GM10266 (cell line): ENCODE measurements at regions not wholly inside any gene's neighbourhood (a gene's known extent, or its start where the extent isn't known, plus 50 kb on each side); places are given as distances from the start of the nearest gene placed in this dataset.
A peak's percentile ranks its signal among the peaks of the same experiment; 100 is the strongest.

Source experiments
- DNase-seq: peaks from one replicate; pipeline ENCODE4 v3.0.0; 2012; ENCODE audit errors: extremely low spot score
- TF ChIP-seq, protein P1 (sequence below): IDR thresholded peaks from 2 replicates; pipeline ENCODE4 v1.5.1; 2012; ENCODE audit warnings: mild to moderate bottlenecking, low read depth; ENCODE audit not compliant: control insufficient read depth, insufficient read depth; ENCODE audit errors: missing control alignments

- DNase-seq, result no peak
- TF ChIP-seq, protein P1, sequence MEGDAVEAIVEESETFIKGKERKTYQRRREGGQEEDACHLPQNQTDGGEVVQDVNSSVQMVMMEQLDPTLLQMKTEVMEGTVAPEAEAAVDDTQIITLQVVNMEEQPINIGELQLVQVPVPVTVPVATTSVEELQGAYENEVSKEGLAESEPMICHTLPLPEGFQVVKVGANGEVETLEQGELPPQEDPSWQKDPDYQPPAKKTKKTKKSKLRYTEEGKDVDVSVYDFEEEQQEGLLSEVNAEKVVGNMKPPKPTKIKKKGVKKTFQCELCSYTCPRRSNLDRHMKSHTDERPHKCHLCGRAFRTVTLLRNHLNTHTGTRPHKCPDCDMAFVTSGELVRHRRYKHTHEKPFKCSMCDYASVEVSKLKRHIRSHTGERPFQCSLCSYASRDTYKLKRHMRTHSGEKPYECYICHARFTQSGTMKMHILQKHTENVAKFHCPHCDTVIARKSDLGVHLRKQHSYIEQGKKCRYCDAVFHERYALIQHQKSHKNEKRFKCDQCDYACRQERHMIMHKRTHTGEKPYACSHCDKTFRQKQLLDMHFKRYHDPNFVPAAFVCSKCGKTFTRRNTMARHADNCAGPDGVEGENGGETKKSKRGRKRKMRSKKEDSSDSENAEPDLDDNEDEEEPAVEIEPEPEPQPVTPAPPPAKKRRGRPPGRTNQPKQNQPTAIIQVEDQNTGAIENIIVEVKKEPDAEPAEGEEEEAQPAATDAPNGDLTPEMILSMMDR, result no peak
Observed at GRCh38 chr2:12169721-12170120, 423.3 kb downstream of the LPIN1 start.

DNA sequence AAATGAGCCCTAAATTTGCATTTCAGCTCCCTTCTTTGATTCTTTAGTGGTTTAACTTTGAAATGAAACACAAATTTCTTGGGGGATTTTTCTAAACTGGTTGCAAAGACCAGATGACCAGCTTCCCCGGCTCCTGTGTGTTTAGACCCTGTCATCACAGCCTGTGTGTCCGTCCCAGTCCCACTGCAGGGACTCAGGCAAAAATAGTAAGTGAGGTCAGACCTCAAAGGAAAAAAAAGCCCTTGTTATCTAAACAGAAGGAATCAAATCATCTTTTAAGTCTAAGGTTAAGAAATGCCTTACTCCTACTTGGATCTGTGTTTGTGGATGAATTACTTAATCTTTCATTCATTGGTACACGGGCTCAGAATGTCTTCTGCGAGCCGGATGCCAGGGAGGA, 423.7 kb downstream of the LPIN1 start:
- TF ChIP-seq, protein P1, result no peak
- no peak for DNase-seq

DNA sequence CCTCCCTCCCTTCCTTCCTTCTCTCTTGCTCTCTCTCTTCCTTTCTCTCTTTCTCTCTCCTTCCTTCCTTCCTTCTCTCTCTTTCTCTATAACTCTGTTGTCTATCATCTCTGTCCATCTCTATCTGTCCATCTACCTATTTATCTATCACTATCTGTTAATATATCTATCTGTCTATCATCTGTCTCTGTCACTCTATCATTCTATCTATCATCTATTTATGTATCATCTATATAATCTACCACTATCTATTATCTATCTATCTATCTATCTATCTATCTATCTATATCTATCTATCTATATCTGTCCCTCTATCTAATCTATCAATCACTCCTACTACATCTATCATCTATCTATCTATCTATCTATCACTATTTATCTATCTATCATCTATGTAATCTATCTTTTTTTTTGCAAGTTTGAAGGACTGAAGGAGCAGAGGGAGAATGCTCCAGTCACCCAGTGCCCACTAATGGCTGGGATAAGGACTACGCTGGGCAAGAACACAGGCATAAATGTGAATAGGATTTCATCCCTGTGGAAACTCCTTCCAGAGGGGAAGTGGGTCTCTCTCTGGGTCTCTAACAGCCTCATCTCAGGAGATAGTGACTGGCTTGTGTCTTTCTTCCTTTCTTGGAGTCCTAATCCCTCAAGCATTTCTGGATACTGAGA, 427.0 kb downstream of the LPIN1 start:
- TF ChIP-seq, protein P1, result no peak
- no peak for DNase-seq

- DNase-seq, result no peak
- TF ChIP-seq, protein P1, result no peak
Observed at GRCh38 chr2:12173943-12174340, 427.5 kb downstream of the LPIN1 start.

DNA sequence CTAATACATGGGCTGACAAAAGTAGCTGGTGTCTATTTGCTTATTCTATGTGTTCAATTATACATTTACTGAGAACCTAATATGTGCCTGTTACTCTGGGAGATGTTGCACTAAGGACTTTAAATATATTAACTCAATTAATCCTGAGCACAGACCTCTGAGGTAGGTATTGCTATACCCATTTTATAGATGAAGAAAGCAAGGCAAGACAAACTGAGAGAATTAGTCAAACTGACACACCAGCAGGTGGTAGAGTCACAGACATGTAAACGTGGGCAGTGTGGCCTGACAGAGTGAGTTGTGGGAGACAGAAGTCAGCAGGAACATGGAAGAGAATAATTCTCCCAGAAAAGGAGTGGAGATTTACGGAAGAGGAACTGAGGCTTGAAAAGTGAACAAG, 428.9 kb downstream of the LPIN1 start:
- TF ChIP-seq, protein P1, result no peak
- no peak for DNase-seq

DNA sequence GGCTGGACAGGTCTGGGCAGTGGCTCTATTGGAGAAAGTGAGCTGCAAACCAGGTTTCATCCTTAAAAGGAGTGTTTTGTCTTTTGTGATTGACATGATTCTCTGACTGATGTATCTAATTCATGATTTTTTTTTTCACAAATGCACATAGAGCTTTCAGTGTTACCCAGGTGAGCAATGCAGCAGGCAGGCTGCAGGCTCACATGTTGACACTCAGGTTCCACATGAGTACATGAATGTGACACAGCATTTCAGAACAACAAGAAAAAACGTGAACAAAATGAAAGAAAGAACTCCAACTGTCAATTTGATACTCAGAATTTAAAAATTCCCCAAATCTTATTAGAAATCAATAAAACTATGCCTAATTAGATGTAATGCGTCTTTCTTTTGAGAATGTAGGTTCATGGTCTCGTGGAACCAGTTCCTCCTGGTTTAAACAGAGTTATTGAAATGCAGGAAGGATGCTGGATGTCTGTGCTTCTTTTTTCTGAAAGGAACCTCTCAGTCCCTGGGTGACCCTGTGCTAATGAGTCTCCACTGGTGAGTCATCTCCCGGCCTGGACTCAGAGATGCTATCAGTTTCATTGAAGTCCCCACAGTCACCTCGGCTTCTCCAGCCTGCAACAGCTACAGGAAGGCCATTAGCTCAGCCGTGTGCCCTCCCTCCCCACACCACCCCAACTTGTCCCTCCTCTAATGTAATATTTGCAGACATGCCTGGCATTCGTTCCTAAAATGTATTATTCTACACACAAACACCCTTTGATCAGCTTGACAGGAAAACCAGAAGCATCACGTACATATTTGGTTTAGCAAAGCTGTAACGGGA, 430.4 kb downstream of the LPIN1 start:
- DNase-seq, result peak; percentile 44
- TF ChIP-seq, protein P1, result no peak
